HG03196 (cell line): ENCODE measurements at regions not wholly inside any gene's neighbourhood (a gene's known extent, or its start where the extent isn't known, plus 50 kb on each side); places are given as distances from the start of the nearest gene placed in this dataset.
"Not testable (repeated sequence)": the region's sequence is repeated elsewhere in the genome, so short reads cannot be mapped to it uniquely, and the experiment has no call there.

Experiments used
- ATAC-seq: cut with Tn5 transposase; IDR thresholded peaks from one replicate; pipeline ENCODE4 v1.9.1; 2021; ENCODE audit not compliant: unreplicated experiment

- ATAC-seq = no peak
These were observed 55.1 kb downstream of the ID4 start for GRCh38 chr6:19892260-19892659.

- no peak for ATAC-seq
These were observed 58.9 kb downstream of the ID4 start for GRCh38 chr6:19895866-19896692.

- no peak for ATAC-seq
These were observed 59.5 kb downstream of the ID4 start for GRCh38 chr6:19896693-19897010.

GRCh38 chr6:19898141-19898740 is 61.1 kb downstream of the ID4 start:
- no peak for ATAC-seq

GRCh38 chr6:19902201-19902600 is 65.0 kb downstream of the ID4 start:
- ATAC-seq = no peak

- not testable (repeated sequence) for ATAC-seq
These were observed 67.2 kb downstream of the ID4 start for GRCh38 chr6:19904408-19904807.

GRCh38 chr6:19905584-19905983 is 68.4 kb downstream of the ID4 start:
- no peak for ATAC-seq

GRCh38 chr6:19906171-19906570 is 69.0 kb downstream of the ID4 start:
- ATAC-seq = no peak

- no peak for ATAC-seq
These were observed 74.1 kb downstream of the ID4 start for GRCh38 chr6:19911223-19911622.

- ATAC-seq = no peak
These were observed 81.3 kb downstream of the ID4 start for GRCh38 chr6:19918436-19918835.

GRCh38 chr6:19921786-19922185 is 84.6 kb downstream of the ID4 start:
- no peak for ATAC-seq

GRCh38 chr6:19925533-19925932 is 88.4 kb downstream of the ID4 start:
- ATAC-seq = peak; percentile 55

GRCh38 chr6:19928461-19928860 is 91.3 kb downstream of the ID4 start:
- ATAC-seq = no peak

- ATAC-seq = no peak
These were observed 92.1 kb downstream of the ID4 start for GRCh38 chr6:19929312-19929711.

- no peak for ATAC-seq
These were observed 97.9 kb downstream of the ID4 start for GRCh38 chr6:19934996-19935591.

GRCh38 chr6:19939321-19939720 is 102.2 kb downstream of the ID4 start:
- not testable (repeated sequence) for ATAC-seq

GRCh38 chr6:19939926-19940325 is 102.8 kb downstream of the ID4 start:
- ATAC-seq = not testable (repeated sequence)

- ATAC-seq = no peak
These were observed 105.9 kb downstream of the ID4 start for GRCh38 chr6:19943042-19943441.

- ATAC-seq = no peak
These were observed 108.7 kb downstream of the ID4 start for GRCh38 chr6:19945843-19946358.

- no peak for ATAC-seq
These were observed 112.0 kb downstream of the ID4 start for GRCh38 chr6:19949155-19949554.

- no peak for ATAC-seq
These were observed 126.9 kb downstream of the ID4 start for GRCh38 chr6:19964115-19964514.

GRCh38 chr6:19968201-19968600 is 131.0 kb downstream of the ID4 start:
- ATAC-seq = no peak
